ENCODE measurements at regions not wholly inside any gene's neighbourhood (a gene's known extent, or its start where the extent isn't known, plus 50 kb on each side); places are given as distances from the start of the nearest gene placed in this dataset.

DNA sequence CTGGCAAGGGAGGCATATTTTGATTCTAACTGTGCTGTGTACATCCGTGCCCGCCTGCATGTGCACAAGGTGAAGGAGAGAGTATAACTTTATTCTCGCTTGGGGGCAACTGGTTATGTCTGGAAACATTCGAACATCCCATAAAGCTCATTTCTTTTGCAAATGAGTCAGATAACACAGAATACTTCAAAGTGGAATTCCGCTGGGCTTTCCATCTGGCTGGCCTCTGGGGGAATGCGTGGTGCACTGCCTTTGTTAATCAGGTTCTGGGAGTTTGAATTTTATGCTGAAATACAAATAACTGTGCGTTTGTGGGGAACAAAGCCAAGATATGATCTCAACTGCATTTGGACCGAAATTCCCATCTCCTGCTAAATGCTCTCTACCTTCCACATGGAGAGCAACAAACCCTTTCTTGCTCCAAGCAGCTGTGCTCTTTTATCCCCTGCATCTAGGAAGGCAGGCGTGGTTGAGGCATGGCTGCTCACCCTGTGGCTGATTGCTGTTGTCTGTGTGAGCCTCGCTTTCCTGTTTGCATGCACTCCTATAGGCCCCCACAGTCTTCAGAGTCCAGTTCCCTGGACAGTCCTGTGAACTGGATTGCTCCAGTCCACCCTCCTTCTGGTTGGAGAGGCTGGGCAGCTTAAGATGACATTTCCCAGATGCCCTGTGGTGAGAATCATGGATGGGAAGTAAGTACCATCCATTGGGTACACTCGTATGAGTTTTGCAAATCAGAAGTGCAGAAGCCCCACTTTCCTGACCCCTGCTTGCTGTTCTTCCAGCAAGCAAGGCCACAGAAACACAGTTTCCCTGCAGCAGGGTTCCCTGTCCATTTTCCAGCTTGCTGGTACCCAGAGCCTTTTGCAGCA is 82.9 kb upstream of the ALDH1B1 start:
- TF ChIP-seq EZH2 (IDR thresholded peaks at IDR 0.05; ENCODE audit: borderline replicate concordance, low read depth, low read length, severe bottlenecking): no peak
- TF ChIP-seq, protein P1, sequence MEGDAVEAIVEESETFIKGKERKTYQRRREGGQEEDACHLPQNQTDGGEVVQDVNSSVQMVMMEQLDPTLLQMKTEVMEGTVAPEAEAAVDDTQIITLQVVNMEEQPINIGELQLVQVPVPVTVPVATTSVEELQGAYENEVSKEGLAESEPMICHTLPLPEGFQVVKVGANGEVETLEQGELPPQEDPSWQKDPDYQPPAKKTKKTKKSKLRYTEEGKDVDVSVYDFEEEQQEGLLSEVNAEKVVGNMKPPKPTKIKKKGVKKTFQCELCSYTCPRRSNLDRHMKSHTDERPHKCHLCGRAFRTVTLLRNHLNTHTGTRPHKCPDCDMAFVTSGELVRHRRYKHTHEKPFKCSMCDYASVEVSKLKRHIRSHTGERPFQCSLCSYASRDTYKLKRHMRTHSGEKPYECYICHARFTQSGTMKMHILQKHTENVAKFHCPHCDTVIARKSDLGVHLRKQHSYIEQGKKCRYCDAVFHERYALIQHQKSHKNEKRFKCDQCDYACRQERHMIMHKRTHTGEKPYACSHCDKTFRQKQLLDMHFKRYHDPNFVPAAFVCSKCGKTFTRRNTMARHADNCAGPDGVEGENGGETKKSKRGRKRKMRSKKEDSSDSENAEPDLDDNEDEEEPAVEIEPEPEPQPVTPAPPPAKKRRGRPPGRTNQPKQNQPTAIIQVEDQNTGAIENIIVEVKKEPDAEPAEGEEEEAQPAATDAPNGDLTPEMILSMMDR (IDR thresholded peaks at IDR 0.05; ENCODE audit: borderline replicate concordance, extremely low read depth, low read length, poor library complexity, severe bottlenecking): no peak

All from DND-41 (cell line).